B cell (primary cell): ENCODE measurements at regions not wholly inside any gene's neighbourhood (a gene's known extent, or its start where the extent isn't known, plus 50 kb on each side); places are given as distances from the start of the nearest gene placed in this dataset.

Source experiments
- CTCF ChIP-seq: fragments of 200-600 bp; IDR thresholded peaks from one replicate; pipeline ENCODE4 v1.8.0; 2022; ENCODE audit warnings: antibody characterized with exemption, mild to moderate bottlenecking
- EZH2 ChIP-seq: IDR thresholded peaks from 2 replicates; pipeline ENCODE4 v1.6.1; 2012; ENCODE audit warnings: borderline replicate concordance, low read depth, mild to moderate bottlenecking, moderate library complexity, low read length; ENCODE audit not compliant: insufficient read depth, poor library complexity, severe bottlenecking

GRCh38 chr10:6788731-6789130, 208.7 kb upstream of the PRKCQ start:
- TF ChIP-seq CTCF, result no peak
- TF ChIP-seq EZH2, result no peak
